ENCODE measurements at regions not wholly inside any gene's neighbourhood (a gene's known extent, or its start where the extent isn't known, plus 50 kb on each side); places are given as distances from the start of the nearest gene placed in this dataset.
"Not testable (repeated sequence)": the region's sequence is repeated elsewhere in the genome, so short reads cannot be mapped to it uniquely, and the experiment has no call there.

GRCh38 chr14:38409071-38409705 lies 153.3 kb upstream of the CLEC14A start:
- DNase-seq (ENCODE audit: low read depth, low spot score) = no peak

GRCh38 chr14:38405851-38406635 lies 150.2 kb upstream of the CLEC14A start:
- DNase-seq (ENCODE audit: low read depth, low spot score) = no peak

- DNase-seq (ENCODE audit: low read depth, low spot score) = no peak
These were observed 148.7 kb upstream of the CLEC14A start for GRCh38 chr14:38404616-38405015.

- DNase-seq (ENCODE audit: low read depth, low spot score) = no peak
These were observed 148.2 kb upstream of the CLEC14A start for GRCh38 chr14:38404100-38404541.

GRCh38 chr14:38400751-38401150 lies 144.9 kb upstream of the CLEC14A start:
- no peak for DNase-seq (ENCODE audit: low read depth, low spot score)

GRCh38 chr14:38399652-38400051 lies 143.8 kb upstream of the CLEC14A start:
- no peak for DNase-seq (ENCODE audit: low read depth, low spot score)

GRCh38 chr14:38394767-38395166 lies 138.9 kb upstream of the CLEC14A start:
- no peak for DNase-seq (ENCODE audit: low read depth, low spot score)

GRCh38 chr14:38394064-38394463 lies 138.2 kb upstream of the CLEC14A start:
- no peak for DNase-seq (ENCODE audit: low read depth, low spot score)

GRCh38 chr14:38391334-38391733 lies 135.4 kb upstream of the CLEC14A start:
- DNase-seq (ENCODE audit: low read depth, low spot score) = no peak

GRCh38 chr14:38389681-38390080 lies 133.8 kb upstream of the CLEC14A start:
- no peak for DNase-seq (ENCODE audit: low read depth, low spot score)

- DNase-seq (ENCODE audit: low read depth, low spot score) = no peak
These were observed 131.9 kb upstream of the CLEC14A start for GRCh38 chr14:38387821-38388220.

- DNase-seq (ENCODE audit: low read depth, low spot score) = no peak
These were observed 129.9 kb upstream of the CLEC14A start for GRCh38 chr14:38385836-38386235.

- no peak for DNase-seq (ENCODE audit: low read depth, low spot score)
These were observed 129.4 kb upstream of the CLEC14A start for GRCh38 chr14:38385343-38385742.

- no peak for DNase-seq (ENCODE audit: low read depth, low spot score)
These were observed 128.8 kb upstream of the CLEC14A start for GRCh38 chr14:38384741-38385140.

- no peak for DNase-seq (ENCODE audit: low read depth, low spot score)
These were observed 112.0 kb upstream of the CLEC14A start for GRCh38 chr14:38367922-38368321.

- DNase-seq (ENCODE audit: low read depth, low spot score) = no peak
These were observed 110.5 kb upstream of the CLEC14A start for GRCh38 chr14:38366374-38366773.

- no peak for DNase-seq (ENCODE audit: low read depth, low spot score)
These were observed 107.3 kb upstream of the CLEC14A start for GRCh38 chr14:38363217-38363616.

- no peak for DNase-seq (ENCODE audit: low read depth, low spot score)
These were observed 101.7 kb upstream of the CLEC14A start for GRCh38 chr14:38357557-38357956.

- not testable (repeated sequence) for DNase-seq (ENCODE audit: low read depth, low spot score)
These were observed 99.6 kb upstream of the CLEC14A start for GRCh38 chr14:38355473-38355872.

GRCh38 chr14:38350102-38350501 lies 94.2 kb upstream of the CLEC14A start:
- DNase-seq (ENCODE audit: low read depth, low spot score) = no peak

GRCh38 chr14:38342803-38343202 lies 86.9 kb upstream of the CLEC14A start:
- DNase-seq (ENCODE audit: low read depth, low spot score) = no peak

- DNase-seq (ENCODE audit: low read depth, low spot score) = no peak
These were observed 83.8 kb upstream of the CLEC14A start for GRCh38 chr14:38339696-38340095.

GRCh38 chr14:38336298-38336697 lies 80.4 kb upstream of the CLEC14A start:
- DNase-seq (ENCODE audit: low read depth, low spot score) = no peak
